GM18951 (cell line): ENCODE measurements at regions not wholly inside any gene's neighbourhood (a gene's known extent, or its start where the extent isn't known, plus 50 kb on each side); places are given as distances from the start of the nearest gene placed in this dataset.

Experiments
- POLR2A ChIP-seq: IDR thresholded peaks from 4 replicates; pipeline ENCODE4 v1.6.1; 2011; ENCODE audit warnings: mild to moderate bottlenecking; ENCODE audit not compliant: insufficient read length, insufficient read depth; ENCODE audit errors: extremely low read depth
- in situ Hi-C: fragments of 300-500 bp; cut with MboI; formaldehyde crosslinking; loops from one replicate; pipeline ENCODE4 v1.12.0; 2022; ENCODE audit warnings: low sequenced_read_pairs, mixed read lengths, inconsistent platforms; ENCODE audit not compliant: unreplicated experiment

- in situ Hi-C loops = loop anchor here (25.0 kb wide), 1 partner anchor 534 kb away; no protein-coding TSS in a partner anchor
- no peak for TF ChIP-seq POLR2A
Measured at GRCh38 chr6:168896321-168896720, 357.3 kb downstream of the THBS2 start.

GRCh38 chr6:168895102-168895812 is 358.4 kb downstream of the THBS2 start:
- TF ChIP-seq POLR2A = no peak
- in situ Hi-C loops = loop anchor here (25.0 kb wide), 1 partner anchor 533 kb away; no protein-coding TSS in a partner anchor

DNA sequence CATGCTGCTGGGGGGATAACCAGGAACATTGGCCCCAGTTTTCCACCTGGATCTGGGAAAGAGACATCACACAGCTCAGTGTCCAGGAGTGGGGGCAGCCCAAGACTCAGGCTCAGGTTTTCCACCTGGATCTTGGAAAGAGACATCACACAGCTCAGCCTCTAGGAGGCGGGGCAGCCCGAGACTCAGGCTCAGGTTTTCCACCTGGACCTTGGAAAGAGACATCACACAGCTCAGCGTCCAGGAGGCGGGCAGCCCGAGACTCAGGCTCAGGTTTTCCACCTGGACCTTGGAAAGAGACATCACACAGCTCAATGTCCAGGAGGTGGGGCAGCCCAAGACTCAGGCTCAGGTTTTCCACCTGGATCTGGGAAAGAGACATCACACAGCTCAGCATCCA is 361.6 kb downstream of the THBS2 start:
- in situ Hi-C loops = loop anchor here (25.0 kb wide), 1 partner anchor 530 kb away; no protein-coding TSS in a partner anchor
- TF ChIP-seq POLR2A = no peak

DNA sequence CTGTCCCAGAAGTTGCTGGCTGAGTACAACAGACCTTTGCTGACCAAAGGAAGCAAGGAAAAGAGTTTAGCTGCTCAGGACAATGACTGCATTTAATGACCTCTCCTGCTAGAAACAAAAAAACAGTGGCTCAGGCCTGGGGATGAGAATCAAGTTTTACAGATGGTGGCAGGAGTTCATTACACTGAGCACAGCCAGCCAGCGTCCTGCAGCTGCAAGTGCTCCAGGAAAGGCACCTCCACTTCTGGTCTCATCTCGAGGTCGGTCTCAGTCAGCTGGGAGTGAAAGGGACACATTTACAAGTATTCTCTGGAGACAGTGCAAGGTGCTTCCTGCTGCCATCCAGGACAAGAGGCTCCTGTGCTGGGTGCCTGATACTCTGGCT is 362.7 kb downstream of the THBS2 start:
- no peak for TF ChIP-seq POLR2A
- in situ Hi-C loops = loop anchor here (25.0 kb wide), 1 partner anchor 529 kb away; no protein-coding TSS in a partner anchor

DNA sequence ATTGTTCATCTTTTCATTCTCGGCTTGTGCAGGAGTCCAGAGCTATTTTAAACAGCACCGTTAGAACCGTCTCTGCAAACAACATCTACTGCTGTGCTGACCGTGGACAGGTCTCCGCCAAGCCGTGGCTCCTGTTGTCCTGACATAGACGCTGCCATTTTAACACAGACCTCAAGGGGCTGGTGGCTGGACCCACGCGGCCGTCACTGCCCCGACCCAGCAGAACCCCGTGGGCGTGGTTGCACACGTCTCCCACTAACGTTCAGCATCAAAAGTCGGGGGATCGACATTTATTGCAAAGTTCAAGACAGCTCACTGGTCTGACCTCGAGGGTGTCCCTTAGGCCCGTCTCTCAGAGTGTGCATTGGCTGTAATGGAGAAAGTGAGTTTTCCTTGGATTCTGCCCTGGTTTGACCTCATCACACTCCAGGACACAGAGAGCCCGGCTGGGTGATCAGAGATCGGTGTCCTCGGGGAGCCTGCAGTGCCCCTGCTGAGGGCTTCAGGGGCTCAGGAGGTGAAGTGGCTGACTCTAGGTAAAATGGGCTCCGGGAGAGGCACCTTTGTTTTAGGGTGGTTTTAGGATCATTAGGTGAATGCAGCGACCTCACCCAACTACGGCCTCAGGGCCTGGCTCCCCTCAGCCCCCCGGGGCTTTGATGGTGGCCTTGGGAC is 363.2 kb downstream of the THBS2 start:
- in situ Hi-C loops = loop anchor here (25.0 kb wide), 1 partner anchor 528 kb away; no protein-coding TSS in a partner anchor

DNA sequence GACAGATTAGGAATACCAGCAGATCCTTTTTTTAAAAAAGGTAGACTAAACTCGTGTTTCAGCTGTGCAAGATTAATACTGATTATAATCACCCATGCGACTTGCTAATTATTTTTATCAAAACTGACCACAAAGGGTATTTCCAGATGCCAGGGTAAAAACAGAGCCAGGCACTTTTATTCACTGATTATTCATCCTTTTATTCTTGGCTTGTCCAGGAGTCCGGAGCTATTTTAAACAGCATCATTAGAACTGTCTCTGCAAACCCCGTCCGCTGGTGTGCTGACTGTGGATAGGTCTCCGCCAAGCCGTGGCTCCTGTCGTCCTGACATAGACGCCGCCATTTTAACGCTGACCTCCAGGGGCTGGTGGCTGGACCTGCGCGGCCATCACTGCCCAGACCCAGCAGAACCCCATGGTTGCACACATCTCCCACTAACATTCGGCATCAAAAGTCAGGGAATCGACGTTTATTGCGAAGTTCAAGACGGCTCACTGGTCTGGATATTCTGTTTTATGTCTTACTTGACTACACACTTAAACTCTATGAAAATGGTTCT is 364.8 kb downstream of the THBS2 start:
- in situ Hi-C loops = loop anchor here (25.0 kb wide), 1 partner anchor 527 kb away; no protein-coding TSS in a partner anchor
- no peak for TF ChIP-seq POLR2A

More for the DNA sequence above, 363.2 kb downstream of the THBS2 start:
- no peak for TF ChIP-seq POLR2A

GRCh38 chr6:168888102-168888501 is 365.5 kb downstream of the THBS2 start:
- in situ Hi-C loops = loop anchor here (25.0 kb wide), 1 partner anchor 526 kb away; no protein-coding TSS in a partner anchor
- no peak for TF ChIP-seq POLR2A

- in situ Hi-C loops = loop anchor here (25.0 kb wide), 1 partner anchor 525 kb away; no protein-coding TSS in a partner anchor
- no peak for TF ChIP-seq POLR2A
Measured at GRCh38 chr6:168887621-168888020, 366.0 kb downstream of the THBS2 start.

DNA sequence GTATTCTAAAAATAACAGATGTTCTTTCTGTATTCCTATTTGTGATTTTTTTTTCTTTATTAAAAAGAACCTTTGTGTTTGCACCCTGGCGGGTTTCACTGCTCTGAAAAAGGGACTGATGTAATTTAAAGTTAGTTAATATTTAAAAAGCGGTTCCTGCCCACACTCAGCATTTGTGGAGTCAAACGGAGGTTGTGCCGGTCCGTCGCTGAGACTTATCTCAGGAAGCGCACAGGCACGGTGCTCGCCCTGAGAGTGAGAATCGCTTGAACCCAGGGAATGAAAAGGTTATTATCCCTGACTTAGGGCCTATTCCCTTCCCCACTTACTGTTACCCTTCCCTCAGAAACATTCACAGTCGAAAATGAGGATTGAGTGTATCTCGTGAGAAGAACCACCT is 366.7 kb downstream of the THBS2 start:
- in situ Hi-C loops = loop anchor here (25.0 kb wide), 1 partner anchor 525 kb away; no protein-coding TSS in a partner anchor
- no peak for TF ChIP-seq POLR2A

- in situ Hi-C loops = loop anchor here (25.0 kb wide), 1 partner anchor 524 kb away; no protein-coding TSS in a partner anchor
Measured at GRCh38 chr6:168885751-168886742, 367.6 kb downstream of the THBS2 start.

GRCh38 chr6:168885196-168885595 is 368.4 kb downstream of the THBS2 start:
- TF ChIP-seq POLR2A = no peak
- in situ Hi-C loops = loop anchor here (25.0 kb wide), 1 partner anchor 523 kb away; no protein-coding TSS in a partner anchor

More at GRCh38 chr6:168885751-168886742, 367.6 kb downstream of the THBS2 start:
- TF ChIP-seq POLR2A = no peak

DNA sequence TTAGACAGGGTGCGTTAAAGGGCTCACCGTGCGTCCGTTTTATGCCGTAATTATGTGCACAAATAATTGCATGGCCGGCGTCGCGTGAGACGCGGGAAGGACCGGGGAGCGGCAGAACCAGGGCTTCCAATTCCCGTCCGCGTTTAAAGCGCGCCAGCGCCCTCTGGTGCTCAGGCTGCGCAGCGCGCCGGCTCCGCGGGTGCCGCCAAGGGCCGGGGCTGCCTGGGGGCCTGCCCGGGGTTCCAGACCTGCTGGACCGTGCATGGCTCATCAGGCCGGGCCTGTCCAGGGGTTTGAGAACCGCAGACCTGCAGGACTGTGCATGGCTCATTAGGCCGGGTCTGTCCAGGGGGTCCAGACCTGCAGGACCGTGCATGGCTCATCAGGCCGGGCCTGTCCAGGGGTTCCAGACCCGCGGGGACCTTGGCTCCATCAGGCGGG is 369.0 kb downstream of the THBS2 start:
- TF ChIP-seq POLR2A = no peak
- in situ Hi-C loops = loop anchor here (25.0 kb wide), 1 partner anchor 522 kb away; no protein-coding TSS in a partner anchor
